ENCODE measurements at regions not wholly inside any gene's neighbourhood (a gene's known extent, or its start where the extent isn't known, plus 50 kb on each side); places are given as distances from the start of the nearest gene placed in this dataset.

GRCh38 chr14:76641541-76641940, 119.7 kb upstream of the VASH1 start:
- no peak overlapping the region for H3K4me3 ChIP-seq (ENCODE audit: low read depth, low read length)
- in situ Hi-C loops (cut with HindIII; ENCODE audit: low sequenced_read_pairs): no loop called here
- no peak for TF ChIP-seq CTCF (IDR thresholded peaks at IDR 0.05; ENCODE audit: low read depth, low read length)
- no peak for DNase-seq (ENCODE audit: low read depth, low spot score)

- no peak for DNase-seq (ENCODE audit: low read depth, low spot score)
- no peak for TF ChIP-seq CTCF (IDR thresholded peaks at IDR 0.05; ENCODE audit: low read depth, low read length)
- in situ Hi-C loops (cut with HindIII; ENCODE audit: low sequenced_read_pairs): no loop called here
These were observed 117.4 kb upstream of the VASH1 start for GRCh38 chr14:76643887-76644286.

GRCh38 chr14:76644855-76645518, 116.3 kb upstream of the VASH1 start:
- no peak overlapping the region for H3K4me3 ChIP-seq (ENCODE audit: low read depth, low read length)
- TF ChIP-seq CTCF (IDR thresholded peaks at IDR 0.05; ENCODE audit: low read depth, low read length): peak; percentile 52
- DNase-seq (ENCODE audit: low read depth, low spot score): peak; percentile 5
- in situ Hi-C loops (cut with HindIII; ENCODE audit: low sequenced_read_pairs): no loop called here

More at GRCh38 chr14:76643887-76644286, 117.4 kb upstream of the VASH1 start:
- no peak overlapping the region for H3K4me3 ChIP-seq (ENCODE audit: low read depth, low read length)

GRCh38 chr14:76647697-76648298, 113.5 kb upstream of the VASH1 start:
- in situ Hi-C loops (cut with HindIII; ENCODE audit: low sequenced_read_pairs): no loop called here
- peak; percentile 87 for TF ChIP-seq CTCF (IDR thresholded peaks at IDR 0.05; ENCODE audit: low read depth, low read length)
- DNase-seq (ENCODE audit: low read depth, low spot score): peak; percentile 52
- H3K4me3 ChIP-seq (ENCODE audit: low read depth, low read length): no peak overlapping the region

- in situ Hi-C loops (cut with HindIII; ENCODE audit: low sequenced_read_pairs): no loop called here
- H3K4me3 ChIP-seq (ENCODE audit: low read depth, low read length): no peak overlapping the region
- TF ChIP-seq CTCF (IDR thresholded peaks at IDR 0.05; ENCODE audit: low read depth, low read length): no peak
- no peak for DNase-seq (ENCODE audit: low read depth, low spot score)
These were observed 109.7 kb upstream of the VASH1 start for GRCh38 chr14:76651410-76652055.

GRCh38 chr14:76653875-76654572, 107.2 kb upstream of the VASH1 start:
- no peak for TF ChIP-seq CTCF (IDR thresholded peaks at IDR 0.05; ENCODE audit: low read depth, low read length)
- DNase-seq (ENCODE audit: low read depth, low spot score): no peak
- no peak overlapping the region for H3K4me3 ChIP-seq (ENCODE audit: low read depth, low read length)
- in situ Hi-C loops (cut with HindIII; ENCODE audit: low sequenced_read_pairs): no loop called here
